SW480 (cell line): ENCODE measurements at regions not wholly inside any gene's neighbourhood (a gene's known extent, or its start where the extent isn't known, plus 50 kb on each side); places are given as distances from the start of the nearest gene placed in this dataset.
"Not testable (repeated sequence)": the region's sequence is repeated elsewhere in the genome, so short reads cannot be mapped to it uniquely, and the experiment has no call there.

Experiments used
- DNase-seq: peaks from one replicate; pipeline ENCODE4 v3.0.0-alpha.2; 2016; ENCODE audit warnings: low spot score

DNA sequence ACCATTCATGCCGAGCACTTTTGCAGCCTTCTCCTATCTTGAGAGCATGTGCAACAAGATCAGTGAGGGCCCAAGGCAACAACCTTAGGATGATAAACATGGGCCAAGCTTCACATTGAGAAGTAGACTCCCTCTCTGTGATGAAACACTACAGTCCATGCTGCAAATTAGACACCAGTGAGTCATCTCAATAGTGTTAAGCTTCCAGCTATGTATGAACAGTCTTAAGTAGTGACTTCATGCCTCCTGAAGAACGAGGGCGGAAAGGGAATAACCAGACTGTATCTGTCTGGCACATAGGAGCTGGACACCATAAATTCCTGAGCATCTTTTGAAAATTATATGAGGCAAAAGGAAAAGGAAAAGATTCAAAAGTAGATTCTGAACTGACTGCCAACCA, 309.9 kb upstream of the SLITRK1 start:
- no peak for DNase-seq

DNA sequence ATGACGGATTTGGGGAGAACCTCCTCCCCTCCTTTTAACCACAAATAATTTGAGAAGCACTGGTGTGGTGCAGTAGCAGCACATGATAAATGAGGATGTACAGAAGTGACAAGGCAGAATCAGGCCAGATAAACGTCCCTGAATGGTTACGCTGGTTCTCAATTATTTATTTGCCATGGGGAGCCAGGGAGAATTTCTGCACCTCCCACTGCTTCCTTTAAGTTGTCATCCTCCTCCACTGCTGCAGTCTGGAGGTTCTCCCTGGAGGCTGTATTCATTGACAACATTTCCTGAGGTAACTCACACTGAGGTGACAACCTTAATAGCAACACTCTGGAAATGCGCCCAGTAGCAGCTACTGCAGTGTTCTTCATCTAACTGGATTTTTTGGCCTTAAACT, 308.9 kb upstream of the SLITRK1 start:
- no peak for DNase-seq

DNA sequence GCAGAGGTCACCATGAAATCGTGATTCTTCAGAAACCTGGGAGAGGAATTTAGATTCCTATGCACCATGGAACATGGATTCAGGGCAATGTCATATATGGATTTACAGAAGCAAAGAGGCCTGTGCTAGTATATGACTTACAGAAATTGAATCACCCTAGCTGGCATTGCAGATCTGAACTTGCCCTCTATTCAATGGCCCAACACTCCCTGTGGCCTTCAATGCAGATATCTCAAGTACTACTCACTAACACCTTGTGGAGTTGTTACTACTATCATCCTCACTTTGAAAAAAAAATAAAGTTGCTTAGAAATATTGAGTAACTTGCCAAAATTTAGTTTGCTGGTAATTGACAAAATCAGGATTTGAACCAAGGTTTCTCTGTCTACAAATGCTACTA, 305.4 kb upstream of the SLITRK1 start:
- DNase-seq = no peak

DNA sequence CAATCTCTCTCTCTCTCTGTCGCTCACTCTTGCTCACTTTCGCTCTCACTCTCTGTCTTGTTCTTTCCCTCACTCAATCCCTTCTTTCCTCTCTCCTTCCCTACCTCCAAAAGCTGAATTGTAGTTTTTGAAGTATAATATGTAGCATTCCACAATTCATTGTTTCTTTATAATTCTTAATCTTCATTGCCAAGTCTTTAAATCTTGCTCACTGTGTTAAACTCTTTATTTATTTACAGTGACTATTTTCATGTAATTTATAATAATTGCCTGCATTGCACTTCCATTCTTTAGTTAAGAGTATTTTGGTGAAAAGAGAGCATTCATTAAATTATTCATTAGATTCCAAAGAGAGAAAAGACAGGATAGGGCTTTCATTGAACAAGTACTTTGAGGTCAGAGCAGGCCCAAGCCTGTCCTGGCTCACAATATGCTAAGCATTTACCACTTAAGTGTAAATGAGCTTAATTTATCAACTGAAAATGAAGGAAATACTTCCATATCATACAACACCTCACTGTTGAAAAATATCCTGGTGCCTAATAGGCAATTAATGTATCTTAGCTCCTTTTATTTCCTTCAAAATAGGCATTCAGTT, 257.4 kb upstream of the SLITRK1 start:
- no peak for DNase-seq

DNA sequence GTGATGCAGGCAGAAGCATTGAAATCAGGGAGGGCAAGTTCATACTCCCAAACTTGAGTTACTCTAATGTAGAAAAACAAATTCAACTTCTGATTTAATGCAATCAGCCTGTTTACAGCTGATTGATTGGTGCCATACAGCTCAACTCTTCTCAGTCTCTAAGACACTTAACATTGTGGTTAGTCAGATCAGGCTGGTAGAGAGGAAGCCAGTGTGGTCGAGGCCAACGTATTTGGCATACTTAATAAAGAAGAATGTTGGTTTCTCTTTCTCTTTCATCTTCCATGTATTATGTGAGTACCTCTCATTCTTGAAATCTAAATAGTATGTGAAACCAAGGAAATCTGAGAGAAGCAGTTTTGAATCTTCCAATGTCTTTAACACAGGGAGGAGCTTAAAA, 255.0 kb upstream of the SLITRK1 start:
- no peak for DNase-seq

DNA sequence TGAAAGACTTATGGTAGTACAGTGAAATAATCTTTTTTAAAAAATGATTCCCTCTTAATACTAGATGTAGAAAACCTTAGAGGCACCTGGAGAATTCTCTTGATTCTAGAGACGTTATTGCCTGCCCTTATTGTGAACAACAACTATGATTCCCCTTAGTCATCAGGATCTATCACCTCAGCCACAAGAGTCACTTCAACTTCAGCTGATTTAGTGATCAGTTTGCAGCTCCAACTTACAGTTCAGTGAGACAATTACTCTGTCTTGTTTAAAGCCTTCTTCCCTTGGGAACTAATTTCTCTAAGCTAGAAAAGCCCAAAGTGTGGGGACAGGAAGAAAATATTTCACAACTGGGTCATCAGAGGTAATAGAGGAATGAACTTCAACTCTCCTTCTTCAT, 254.3 kb upstream of the SLITRK1 start:
- DNase-seq = no peak

DNA sequence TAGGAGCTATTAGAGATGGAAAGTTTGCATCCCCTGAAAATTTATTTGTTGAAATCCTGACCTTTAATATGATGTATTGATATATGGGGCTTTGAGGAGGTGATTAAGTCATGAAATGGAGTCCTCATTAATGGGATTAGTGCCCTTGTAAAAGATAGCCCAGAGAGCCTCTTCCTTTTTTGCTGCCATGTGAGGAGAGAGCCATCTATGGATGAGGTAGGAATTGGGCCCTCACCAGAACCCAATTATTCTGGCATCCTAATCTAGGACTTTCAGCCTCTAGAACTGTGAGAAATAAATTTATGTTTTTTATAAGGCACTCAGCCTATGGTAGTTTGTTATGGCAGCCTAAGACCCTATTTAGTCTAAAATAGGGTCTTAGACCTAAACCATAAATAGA, 250.2 kb upstream of the SLITRK1 start:
- DNase-seq = no peak

DNA sequence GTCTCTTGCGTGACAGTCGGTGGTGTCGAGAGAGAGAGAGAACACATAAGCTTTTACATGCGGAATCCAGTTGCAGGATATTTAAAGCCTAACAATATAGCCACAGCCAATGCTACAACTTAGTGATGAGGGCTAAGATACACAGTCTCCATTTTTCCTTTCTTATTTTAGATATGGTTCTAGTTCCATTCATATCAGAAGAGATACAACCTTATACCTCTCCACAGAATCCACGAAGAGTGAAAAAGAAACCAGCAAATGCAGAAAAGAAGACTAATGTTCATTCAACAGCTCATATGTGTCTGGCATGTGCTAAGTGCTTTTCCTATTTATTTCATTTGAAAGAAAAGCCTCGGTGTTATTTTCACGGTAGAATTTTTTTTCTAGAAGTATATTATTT, 249.0 kb upstream of the SLITRK1 start:
- DNase-seq = no peak

DNA sequence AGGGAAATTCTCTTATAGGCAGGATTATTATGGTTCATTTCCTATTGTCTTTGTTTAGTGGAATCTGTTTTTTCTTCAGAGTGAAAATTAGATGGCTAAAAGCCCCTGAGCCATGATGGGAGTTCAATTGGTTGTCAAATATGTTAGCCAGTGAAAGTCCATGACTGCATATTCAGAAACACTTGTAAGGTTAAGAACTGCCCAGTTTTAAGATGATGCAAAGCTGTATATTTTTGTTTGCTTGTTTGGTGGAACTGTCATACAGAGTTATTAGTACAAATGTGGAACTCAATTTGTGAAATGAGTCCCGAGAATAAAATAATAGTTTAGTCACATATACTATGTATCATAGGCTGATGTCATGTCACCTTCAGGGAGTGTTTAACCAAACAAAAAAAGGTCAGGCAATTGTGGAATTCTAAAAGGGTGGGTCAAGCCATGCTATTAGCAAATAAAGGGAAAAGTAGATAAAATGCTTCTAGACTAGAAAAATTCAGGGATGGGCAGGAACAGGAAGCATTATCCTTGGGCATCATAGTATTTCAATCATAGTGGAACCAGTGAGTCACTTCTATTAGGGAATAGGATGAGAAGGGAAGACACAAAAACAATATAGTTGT, 248.3 kb upstream of the SLITRK1 start:
- no peak for DNase-seq

DNA sequence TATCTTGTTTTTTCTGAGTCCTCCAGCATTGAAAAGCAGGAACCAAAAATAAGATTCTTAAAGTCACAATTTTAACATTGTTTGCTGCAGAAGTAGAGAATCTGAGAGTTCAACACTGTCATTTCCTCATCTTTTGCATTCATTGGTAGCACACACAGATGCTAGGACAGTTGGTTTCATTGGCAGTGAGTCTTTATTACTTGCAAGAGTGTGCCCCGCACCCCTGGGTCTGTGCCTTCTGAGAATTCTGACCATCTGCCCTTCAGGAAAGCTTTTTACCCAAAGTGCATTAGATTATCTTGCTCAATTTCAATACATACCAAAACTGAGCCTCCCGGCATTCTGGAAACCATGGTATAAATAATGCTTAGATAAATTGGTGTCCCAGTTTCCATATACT, 247.7 kb upstream of the SLITRK1 start:
- DNase-seq = no peak

DNA sequence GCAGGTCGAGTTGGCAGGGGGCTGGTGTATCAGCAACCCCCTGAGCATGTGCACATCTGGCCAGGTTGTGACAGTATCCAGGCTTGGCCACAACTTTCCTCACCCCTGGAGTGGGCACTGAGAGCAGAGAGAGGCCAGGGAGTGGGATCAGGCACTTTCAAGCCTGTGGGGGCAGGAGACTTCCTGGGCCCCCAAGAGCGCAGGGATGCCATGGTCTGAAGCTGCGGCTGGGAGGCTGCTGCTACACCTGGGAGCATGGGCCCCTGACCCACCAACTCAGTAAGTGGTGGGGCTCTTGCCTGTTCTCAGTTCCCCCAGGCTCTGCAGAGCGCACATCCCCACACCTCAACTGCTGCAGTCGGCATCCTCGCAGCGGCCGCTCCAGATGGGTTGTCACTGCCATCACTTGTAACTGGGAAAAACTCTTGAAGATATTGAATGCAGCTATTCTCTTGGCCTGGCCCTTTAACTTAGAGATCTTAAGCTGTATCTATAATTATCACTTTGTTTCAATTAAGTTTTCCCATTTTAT, 245.4 kb upstream of the SLITRK1 start:
- DNase-seq = no peak

DNA sequence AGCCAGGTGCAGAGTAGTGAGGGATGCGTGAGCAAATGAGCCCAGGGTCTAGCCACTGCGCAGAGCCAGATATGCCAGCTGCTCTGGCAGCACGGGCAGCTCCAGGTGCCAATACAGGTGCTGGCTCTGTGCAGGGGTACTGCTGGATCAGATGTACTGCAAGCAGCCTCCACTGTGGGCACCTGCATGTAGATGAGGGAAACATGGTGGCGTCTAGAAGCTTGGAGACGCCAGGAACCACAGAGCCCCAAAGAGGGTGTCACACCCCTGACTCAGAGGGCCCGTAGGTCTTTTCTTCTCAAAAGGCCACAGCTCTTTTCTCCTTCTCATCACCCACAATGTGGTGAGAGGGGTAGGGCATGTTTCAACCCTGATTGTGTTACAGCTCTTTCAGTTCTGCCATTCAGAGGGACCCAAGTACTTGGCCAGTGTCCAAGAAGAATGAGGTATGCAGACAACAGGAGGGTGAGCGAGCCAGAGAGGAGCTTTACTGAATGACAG, 244.4 kb upstream of the SLITRK1 start:
- DNase-seq = no peak

DNA sequence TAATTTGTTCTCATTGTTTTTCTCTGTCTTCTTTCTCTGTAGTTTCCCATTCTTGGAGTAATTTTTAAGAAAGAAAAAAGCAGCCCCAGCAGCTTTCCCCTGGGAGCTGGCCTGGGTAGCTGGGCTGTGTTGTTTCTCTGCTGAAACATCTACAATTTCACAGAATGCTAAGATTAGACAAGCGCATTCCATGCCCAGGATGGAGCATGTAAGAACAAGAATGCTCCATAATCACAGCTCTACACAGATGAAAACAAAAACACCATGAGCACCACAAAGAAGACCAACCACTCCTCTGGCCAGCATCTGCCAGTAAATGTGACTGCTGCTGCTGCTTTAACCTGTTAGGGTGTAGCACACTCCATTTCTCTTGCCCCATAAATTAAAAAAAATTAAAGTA, 239.2 kb upstream of the SLITRK1 start:
- no peak for DNase-seq

DNA sequence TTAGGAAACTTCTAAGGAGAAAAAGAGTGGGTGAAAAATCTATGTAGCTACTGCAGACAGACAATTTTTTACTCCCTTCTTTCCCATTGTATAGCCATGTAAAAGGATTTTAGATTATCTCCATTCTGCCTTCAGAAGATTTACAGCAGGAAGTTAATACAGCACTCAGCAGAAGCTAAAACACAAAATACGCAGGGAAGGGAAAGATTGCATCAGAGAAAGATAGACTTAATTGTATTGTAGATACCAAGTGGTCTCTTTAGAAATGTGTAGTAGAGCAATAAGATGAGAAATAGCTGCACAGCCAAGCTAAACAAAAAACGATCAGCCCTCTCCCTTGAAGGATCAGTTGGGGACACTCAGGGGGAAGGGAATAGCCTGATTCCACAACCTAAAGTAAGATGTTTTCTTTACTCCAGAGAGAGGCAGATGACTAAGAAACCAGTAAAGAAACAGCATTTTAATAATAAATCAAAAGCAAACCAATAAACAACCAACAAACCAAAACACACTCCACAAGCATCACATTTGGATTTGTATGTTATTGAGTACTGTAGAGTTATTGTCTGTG, 236.7 kb upstream of the SLITRK1 start:
- DNase-seq = no peak

DNA sequence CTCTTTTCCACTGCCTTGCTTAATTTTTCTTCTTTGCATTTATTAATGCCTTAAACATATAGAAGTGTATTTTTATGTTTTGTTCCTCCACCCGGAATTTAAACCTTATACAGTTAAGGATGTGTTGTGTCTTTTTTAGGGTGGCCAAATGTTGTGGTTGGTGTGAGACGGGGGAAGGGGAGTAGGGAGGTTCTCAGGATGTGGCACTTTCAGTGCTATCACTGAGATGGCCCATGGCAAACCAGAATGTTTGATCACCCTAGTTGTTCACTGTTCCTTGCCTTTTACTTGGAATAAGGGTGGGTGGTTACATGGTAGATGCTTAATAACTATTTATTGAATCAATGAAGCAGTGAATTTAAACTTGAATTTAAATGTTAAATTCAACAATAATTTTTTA, 216.0 kb upstream of the SLITRK1 start:
- no peak for DNase-seq

DNA sequence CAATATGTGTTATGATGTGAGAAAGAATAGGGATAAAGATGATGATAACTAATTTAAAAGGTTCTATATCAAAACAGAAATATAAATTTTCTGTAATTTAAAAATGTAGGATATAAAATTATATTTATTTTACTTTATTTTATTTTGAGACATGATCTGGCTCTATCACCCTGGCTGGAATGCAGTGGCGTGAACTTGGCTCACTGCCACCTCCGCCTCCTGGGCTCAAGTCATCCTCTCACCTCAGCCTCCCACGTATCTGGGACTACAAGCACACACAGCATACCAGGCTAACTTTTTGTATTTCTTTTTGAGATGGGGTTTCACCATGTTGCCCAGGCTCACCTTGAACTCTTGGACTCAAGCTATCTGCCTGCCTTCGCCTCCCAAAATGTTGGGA, 214.9 kb upstream of the SLITRK1 start:
- DNase-seq = no peak

DNA sequence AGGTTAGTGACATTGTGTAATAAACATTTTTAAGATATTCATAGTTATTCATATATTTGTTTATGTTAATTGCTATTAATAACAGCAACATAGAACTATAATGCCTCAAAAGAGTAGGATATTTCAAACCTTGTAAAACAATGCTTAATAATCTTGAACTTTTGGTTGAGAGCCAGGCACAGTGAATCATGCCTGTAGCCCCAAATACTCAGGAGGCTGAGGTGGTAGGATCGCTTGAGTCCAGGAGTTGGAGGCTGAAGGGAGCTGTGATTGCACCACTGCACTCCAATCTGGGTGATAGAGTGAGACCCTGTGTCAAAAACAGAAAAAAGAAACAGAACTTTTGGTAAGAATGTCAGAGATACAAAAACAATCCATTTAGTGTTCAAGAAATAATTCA, 213.9 kb upstream of the SLITRK1 start:
- DNase-seq = no peak

DNA sequence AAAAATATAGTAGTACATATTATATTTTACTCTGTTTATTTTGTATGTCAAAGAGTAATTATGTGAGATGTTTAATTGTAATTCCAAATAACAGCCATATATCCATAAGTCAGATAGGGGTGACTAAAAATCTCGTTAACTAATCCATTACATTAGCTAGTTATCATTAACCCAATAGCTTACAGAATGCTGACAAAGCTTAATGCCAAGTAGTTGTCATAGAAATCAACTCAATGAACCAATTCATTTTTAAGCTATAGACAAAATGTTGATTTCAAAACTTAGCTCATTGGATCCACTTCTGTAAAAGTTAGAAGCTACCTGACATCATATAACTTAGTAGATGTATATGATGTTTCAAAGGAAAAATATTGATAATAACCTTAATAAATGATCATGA, 206.7 kb upstream of the SLITRK1 start:
- no peak for DNase-seq

DNA sequence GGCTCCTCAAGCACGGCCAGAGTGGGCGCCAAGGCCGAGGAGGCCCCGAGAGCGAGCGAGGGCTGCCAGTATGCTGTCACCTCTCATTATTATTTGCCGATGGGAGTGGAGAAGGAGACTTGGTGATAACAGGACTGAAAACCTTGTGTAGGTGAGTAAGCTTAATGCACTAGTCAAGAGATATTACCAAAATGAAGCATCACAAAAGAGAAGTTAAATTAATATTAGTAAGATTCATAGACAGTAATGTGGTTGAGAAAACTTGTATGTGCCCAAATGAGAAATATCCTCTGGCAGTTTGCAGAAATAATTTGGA, 204.5 kb upstream of the SLITRK1 start:
- no peak for DNase-seq

DNA sequence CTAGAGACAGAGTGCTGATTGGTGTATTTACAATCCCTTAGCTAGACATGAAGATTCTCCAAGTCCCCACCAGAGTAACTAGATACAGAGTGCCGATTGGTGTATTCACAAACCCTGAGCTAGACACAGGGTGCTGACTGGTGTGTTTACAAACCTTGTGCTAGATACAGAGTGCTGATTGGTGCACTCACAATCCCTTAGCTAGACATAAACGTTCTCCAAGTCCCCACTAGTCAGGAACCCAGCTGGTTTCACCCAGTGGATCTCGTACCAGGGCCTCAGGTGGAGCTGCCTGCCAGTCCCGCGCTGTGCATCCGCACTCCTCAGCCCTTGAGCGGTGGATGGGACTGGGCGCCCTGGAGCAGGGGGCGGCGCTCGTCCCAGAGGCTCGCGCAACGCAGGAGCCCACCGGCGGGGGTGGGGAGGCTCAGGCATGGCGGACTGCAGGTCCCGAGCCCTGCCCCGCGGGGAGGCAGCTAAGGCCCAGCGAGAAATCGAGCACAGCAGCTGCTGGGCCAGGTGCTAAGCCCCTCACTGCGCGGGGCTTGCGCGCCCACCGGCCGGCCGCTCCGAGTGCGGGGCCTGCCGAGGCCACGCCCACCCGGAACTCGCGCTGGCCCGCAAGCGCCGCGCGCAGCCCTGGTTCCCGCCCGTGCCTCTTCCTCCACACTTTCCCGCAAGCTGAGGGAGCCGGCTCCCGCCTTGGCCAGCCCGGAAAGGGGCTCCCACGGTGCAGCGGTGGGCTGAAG, 204.0 kb upstream of the SLITRK1 start:
- DNase-seq = not testable (repeated sequence)

DNA sequence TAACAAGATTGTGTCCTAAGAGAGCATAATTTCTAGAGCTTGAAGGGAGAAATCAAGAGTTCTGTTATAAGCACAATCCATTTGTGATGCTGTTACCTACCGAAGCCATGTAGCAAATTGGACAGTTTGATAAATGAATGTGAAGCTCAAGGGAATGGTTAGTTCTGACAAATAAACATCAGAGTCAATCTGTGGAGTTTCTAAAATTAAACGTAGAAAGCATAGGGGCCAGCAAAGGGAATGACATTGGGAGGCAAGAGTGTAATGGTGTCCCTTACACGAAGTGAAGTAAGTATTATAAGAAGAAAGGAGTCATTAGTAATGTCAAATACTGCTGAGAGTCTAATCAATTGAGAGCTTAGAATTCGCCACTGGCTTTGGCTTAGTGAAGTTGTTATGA, 200.2 kb upstream of the SLITRK1 start:
- no peak for DNase-seq

DNA sequence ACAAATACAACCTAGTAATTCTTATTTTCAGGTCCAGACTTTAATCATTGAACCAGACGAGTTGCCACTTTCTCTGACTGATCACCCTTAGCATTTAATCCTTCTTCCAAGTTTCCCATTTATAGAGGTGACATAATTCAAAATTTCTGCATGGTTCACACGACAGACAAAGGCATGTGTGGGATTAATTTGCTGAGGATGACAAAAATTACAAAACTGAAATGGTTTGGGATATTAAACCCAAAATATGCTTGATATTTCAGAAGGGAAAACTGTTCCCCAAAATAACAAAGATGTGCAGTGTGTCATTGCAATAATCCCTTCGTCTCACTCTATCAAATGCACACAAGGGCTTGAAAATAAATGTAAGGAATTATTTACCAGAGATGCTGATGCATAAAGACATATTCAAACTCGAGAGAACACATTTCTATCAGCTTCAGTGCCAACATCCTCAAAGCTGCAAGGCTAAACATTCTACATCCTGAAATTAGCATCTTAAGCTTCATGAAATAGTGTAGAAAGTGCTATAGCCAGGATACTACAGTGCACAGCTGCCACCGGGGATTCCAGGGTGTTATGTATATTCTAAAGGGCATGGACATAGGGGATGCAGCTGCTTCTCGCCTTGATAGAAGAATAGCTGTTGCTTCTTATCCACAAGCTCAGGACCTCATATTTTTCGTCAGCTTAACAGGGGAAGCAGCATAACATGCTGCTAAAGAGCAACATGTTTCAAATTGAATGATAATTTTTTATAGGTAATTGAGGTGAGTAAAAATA, 198.7 kb upstream of the SLITRK1 start:
- DNase-seq = no peak
